Keratinocyte (primary cell): ENCODE measurements at regions not wholly inside any gene's neighbourhood (a gene's known extent, or its start where the extent isn't known, plus 50 kb on each side); places are given as distances from the start of the nearest gene placed in this dataset.

Experiments
- DNase-seq: peaks from one replicate; pipeline ENCODE4 v3.0.0-alpha.2; 2011; ENCODE audit warnings: low read depth, missing footprints, low spot score
- FAIRE-seq: peaks from 2 replicates; lab custom pipeline; 2011; peaks lifted over from hg19 to GRCh38; lab: Jason Lieb, UNC
- H2AFZ ChIP-seq: 2 replicates; pipeline ENCODE4 v1.6.0; 2012; ENCODE audit warnings: low read length, control low read depth, inconsistent platforms; ENCODE audit not compliant: control insufficient read depth
- H3K27ac ChIP-seq: 2 replicates; pipeline ENCODE4 v1.5.1; 2011; ENCODE audit warnings: low read length; ENCODE audit not compliant: control insufficient read depth, insufficient read depth
- H3K27me3 ChIP-seq: 3 replicates; pipeline ENCODE4 v1.6.0; 2011; ENCODE audit warnings: low read length; ENCODE audit not compliant: control insufficient read depth, insufficient read depth; ENCODE audit errors: extremely low read depth
- H3K36me3 ChIP-seq, 2 experiments: 2 replicates in 1 of 2; 3 replicates in 1 of 2; pipeline ENCODE4 v1.5.1; 2011; ENCODE audit warnings: low read length in 2 of 2, mild to moderate bottlenecking in 1 of 2; ENCODE audit not compliant: control insufficient read depth in 2 of 2, insufficient read depth in 2 of 2; ENCODE audit errors: extremely low read depth in 1 of 2
- H3K4me1 ChIP-seq: 3 replicates; pipeline ENCODE4 v1.5.1; 2011; ENCODE audit warnings: low read length; ENCODE audit not compliant: control insufficient read depth, insufficient read depth; ENCODE audit errors: extremely low read depth
- H3K4me2 ChIP-seq: 3 replicates; pipeline ENCODE4 v1.6.0; 2011; ENCODE audit warnings: low read depth, low read length; ENCODE audit not compliant: control insufficient read depth, insufficient read depth; ENCODE audit errors: extremely low read depth
- H3K4me3 ChIP-seq, 3 experiments: fragments of 200-600 bp in 1 of 3; sonication (generic) in 1 of 3; 2 replicates in 2 of 3; 3 replicates in 1 of 3; pipeline ENCODE4 v1.5.1; 2011 to 2016; ENCODE audit warnings: low read length in 3 of 3, mild to moderate bottlenecking in 3 of 3, control low read depth in 2 of 3, inconsistent platforms in 1 of 3, low read depth in 1 of 3, mixed read lengths in 1 of 3, mixed run types in 1 of 3, moderate library complexity in 1 of 3; ENCODE audit not compliant: control insufficient read depth in 2 of 3, insufficient read depth in 2 of 3; ENCODE audit errors: extremely low read depth in 1 of 3
- H3K79me2 ChIP-seq: 2 replicates; pipeline ENCODE4 v1.6.0; 2012; ENCODE audit warnings: low read length; ENCODE audit not compliant: control insufficient read depth, insufficient read depth
- H3K9ac ChIP-seq: 3 replicates; pipeline ENCODE4 v1.6.0; 2011; ENCODE audit warnings: low read length; ENCODE audit not compliant: control insufficient read depth, insufficient read depth; ENCODE audit errors: extremely low read depth
- H3K9me1 ChIP-seq: 3 replicates; pipeline ENCODE4 v1.6.0; 2011; ENCODE audit warnings: low read length; ENCODE audit not compliant: control insufficient read depth, insufficient read depth; ENCODE audit errors: extremely low read depth
- H3K9me3 ChIP-seq: 2 replicates; pipeline ENCODE4 v1.5.1; 2012; ENCODE audit warnings: low read depth, low read length; ENCODE audit not compliant: control insufficient read depth
- H4K20me1 ChIP-seq: 3 replicates; pipeline ENCODE4 v1.6.0; 2011; ENCODE audit warnings: low read length; ENCODE audit not compliant: control insufficient read depth, insufficient read depth; ENCODE audit errors: extremely low read depth
- CTCF ChIP-seq, 3 experiments: IDR thresholded peaks in 1 of 3; conservative IDR thresholded peaks in 1 of 3; optimal IDR thresholded peaks in 1 of 3; 2 replicates in 2 of 3; 3 replicates in 1 of 3; pipeline versions ENCODE3 to v1.5.1; 2011; ENCODE audit warnings: low read length in 3 of 3, mild to moderate bottlenecking in 3 of 3, moderate library complexity in 2 of 3, control low read depth in 1 of 3, inconsistent platforms in 1 of 3; ENCODE audit not compliant: insufficient read depth in 2 of 3; ENCODE audit errors: extremely low read depth in 1 of 3
- EZH2 ChIP-seq: IDR thresholded peaks from one replicate; pipeline ENCODE4 v1.6.1; 2012; ENCODE audit warnings: inconsistent platforms, mild to moderate bottlenecking, low read length, moderate library complexity
- dilution Hi-C: fragments of 300-500 bp; cut with MboI; formaldehyde crosslinking; loops from one replicate; pipeline ENCODE4 v1.7.0; 2020; ENCODE audit warnings: low sequenced_read_pairs; ENCODE audit not compliant: extremely low pct_ligation_motif_present

DNA sequence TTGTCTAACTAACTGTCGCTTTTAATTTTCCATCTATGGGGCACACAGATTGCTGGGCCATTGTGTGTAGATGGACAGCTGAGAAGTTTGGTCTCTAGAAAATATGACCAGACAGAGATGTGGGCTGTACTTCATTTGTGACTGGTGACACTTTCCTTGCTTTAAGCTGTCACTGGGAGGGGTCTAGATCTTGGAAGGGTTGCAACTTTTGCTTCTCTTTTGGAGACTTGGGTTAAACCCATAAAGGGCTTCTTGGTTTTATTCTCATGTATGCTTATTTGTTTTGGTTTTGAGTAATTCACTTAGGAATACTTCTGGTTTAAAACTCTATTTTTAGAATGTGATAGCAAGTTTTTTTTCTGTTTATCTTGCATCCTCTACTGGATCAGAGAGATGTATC is 80.2 kb downstream of the ETS2 start:
- H3K9me3 ChIP-seq: no peaks in the 10 kb centered on the region
- no peaks in the 10 kb centered on the region for H3K4me1 ChIP-seq
- H3K4me3 ChIP-seq: no peak overlapping the region
- no peak overlapping the region for H3K27ac ChIP-seq
- dilution Hi-C loops: no loop called here
- no peaks in the 10 kb centered on the region for H3K9me1 ChIP-seq
- TF ChIP-seq CTCF (optimal IDR thresholded peaks at IDR 0.05 in 1 of 3, IDR thresholded peaks at IDR 0.05 in 1 of 3, conservative IDR thresholded peaks at IDR 0.05 in 1 of 3; ENCODE audit: extremely low read depth in 1 of 3, insufficient read depth in 2 of 3, low read length in 3 of 3): no peak
- TF ChIP-seq EZH2: no peak
- no peak overlapping the region for H2AFZ ChIP-seq
- H3K4me2 ChIP-seq: no peak overlapping the region
- no peaks in the 10 kb centered on the region for H3K27me3 ChIP-seq
- no peaks in the 10 kb centered on the region for H3K79me2 ChIP-seq
- no peaks in the 10 kb centered on the region for H3K36me3 ChIP-seq
- DNase-seq (no peak), FAIRE-seq (no peak)
- no peak overlapping the region for H3K9ac ChIP-seq
- H4K20me1 ChIP-seq: no peaks in the 10 kb centered on the region

DNA sequence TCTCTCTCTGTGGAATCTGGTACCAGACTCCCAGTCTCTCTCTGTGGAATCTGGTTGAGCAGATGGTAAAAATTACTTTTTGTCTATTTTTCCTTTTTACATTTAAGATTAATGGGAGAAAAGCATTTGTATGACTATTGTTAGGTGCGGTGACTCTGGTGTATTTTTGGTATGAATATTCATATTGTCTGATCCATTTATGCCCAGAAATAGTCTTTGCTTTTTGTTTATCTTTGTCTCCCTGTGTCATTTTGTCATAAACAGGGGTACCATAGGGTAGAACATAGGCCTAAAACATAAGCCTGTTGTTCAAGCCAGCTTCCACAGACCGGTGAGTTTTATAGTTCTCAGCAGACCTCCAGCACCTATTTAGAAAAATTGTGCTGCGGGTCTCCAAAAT is 78.7 kb downstream of the ETS2 start:
- Histone ChIP-seq H3K4me1 (no peaks in the 10 kb centered on the region), H3K9ac (no peak overlapping the region), H3K27ac (no peak overlapping the region), H3K4me3 (no peak overlapping the region), H4K20me1 (no peaks in the 10 kb centered on the region), H3K79me2 (no peaks in the 10 kb centered on the region), H3K9me1 (no peaks in the 10 kb centered on the region), H2AFZ (no peak overlapping the region), H3K4me2 (no peak overlapping the region), H3K9me3 (no peaks in the 10 kb centered on the region), H3K27me3 (no peaks in the 10 kb centered on the region), H3K36me3 (no peaks in the 10 kb centered on the region)
- dilution Hi-C loops: no loop called here
- DNase-seq: no peak
- no peak for FAIRE-seq
- TF ChIP-seq EZH2: no peak
- no peak for TF ChIP-seq CTCF (optimal IDR thresholded peaks at IDR 0.05 in 1 of 3, IDR thresholded peaks at IDR 0.05 in 1 of 3, conservative IDR thresholded peaks at IDR 0.05 in 1 of 3; ENCODE audit: extremely low read depth in 1 of 3, insufficient read depth in 2 of 3, low read length in 3 of 3)
